ENCODE measurements at regions not wholly inside any gene's neighbourhood (a gene's known extent, or its start where the extent isn't known, plus 50 kb on each side); places are given as distances from the start of the nearest gene placed in this dataset.

GRCh38 chr11:28981381-28981780 is 873.2 kb downstream of the METTL15 start:
- DNase-seq (ENCODE audit: low spot score), result no peak

GRCh38 chr11:28976801-28977145 is 868.6 kb downstream of the METTL15 start:
- no peak for DNase-seq (ENCODE audit: low spot score)

DNA sequence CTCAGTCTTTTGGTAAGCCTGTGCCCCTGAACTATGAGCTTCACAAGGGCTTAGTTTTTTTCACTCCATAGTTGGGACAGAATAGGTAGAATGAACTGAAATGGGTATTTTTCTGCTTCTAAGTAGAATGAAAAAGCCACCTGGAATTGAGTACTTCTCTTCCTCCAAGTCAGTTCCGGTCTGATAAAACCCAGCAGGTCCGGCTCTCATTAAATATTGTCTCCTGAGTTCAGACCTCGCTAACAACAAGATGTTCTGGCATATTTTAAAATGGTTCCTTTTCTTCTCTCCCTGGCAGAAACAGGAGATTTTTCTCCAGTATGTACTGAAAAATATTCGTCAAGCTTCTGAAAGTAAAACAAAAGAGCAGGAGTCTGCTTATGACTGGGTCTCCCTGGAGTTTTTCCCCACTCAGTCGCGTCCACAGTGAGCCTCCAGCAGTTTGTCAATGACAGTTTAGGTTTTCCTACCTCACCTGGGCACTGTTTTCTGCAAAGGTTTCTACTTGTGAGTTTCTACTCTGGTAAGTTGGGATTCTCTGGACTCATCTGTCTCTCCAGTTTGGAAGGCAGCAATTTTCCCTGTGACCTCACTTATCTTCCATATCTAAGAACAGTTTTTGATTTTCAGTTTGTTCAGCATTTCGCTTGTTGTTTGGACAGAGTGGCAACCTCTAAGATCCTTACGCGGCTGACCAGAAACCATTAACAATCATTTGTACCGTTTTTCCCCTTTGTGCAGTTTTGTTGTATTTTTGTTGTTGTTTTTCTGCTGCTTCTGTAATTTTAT is 868.0 kb downstream of the METTL15 start:
- DNase-seq (ENCODE audit: low spot score), result no peak

- no peak for DNase-seq (ENCODE audit: low spot score)
Observed at GRCh38 chr11:28969832-28970231, 861.6 kb downstream of the METTL15 start.

GRCh38 chr11:28966951-28967350 is 858.8 kb downstream of the METTL15 start:
- no peak for DNase-seq (ENCODE audit: low spot score)

- no peak for DNase-seq (ENCODE audit: low spot score)
Observed at GRCh38 chr11:28965819-28966218, 857.6 kb downstream of the METTL15 start.

DNA sequence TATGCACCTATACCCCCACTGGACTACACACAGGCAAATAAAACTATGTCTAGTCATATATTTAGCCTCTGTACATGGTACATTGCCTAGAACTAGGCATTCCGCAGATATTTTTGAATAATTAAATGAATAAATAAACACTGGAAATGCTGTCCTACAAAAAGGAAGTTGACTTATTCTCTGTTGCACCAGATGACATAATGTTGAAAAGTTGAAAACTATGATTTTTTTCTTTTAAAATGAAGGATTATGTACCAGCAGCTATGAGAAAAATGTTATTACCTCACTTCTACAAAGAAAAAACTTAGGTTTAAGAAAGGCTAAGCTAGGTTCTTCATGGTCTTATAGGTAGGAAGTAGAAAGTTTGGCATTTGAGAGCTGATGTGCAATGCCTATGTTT is 856.6 kb downstream of the METTL15 start:
- no peak for DNase-seq (ENCODE audit: low spot score)

DNA sequence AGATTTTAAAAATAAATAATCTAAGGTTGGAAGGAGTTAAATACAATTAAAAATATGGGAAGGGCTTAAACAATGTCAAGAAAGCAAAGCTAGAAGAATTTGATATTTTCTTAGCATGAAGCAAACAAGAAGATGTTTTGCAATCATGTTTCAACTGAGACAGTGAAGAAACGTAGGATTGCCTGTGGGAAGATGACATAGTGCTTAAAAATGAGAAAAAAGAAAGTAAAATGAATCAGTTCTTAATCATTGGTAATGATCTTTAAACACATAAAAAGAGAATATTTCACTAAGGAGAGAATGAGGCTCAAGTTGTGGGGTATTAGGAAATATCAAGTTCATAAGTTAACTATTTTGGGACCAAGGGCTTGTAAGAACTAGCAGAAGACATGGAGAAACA is 855.0 kb downstream of the METTL15 start:
- DNase-seq (ENCODE audit: low spot score), result no peak

DNA sequence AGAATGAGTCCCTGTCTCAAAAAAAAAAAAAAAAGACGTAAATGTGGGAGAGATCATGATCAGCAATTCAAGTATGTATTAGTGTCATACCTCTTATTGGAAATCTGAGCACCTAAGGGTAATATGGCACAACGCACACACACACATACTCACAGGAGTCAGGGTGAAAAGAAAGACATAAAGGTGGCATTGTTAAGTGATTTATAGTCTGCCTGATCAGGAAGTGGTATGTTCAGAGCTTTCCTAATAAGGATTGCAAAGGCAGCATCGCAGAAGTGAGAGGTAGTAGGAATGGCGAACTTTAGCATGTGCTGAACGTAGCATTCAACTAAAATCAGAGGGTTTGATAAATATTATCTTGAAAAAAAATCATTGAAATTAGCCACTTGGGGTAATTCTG is 854.3 kb downstream of the METTL15 start:
- no peak for DNase-seq (ENCODE audit: low spot score)

- no peak for DNase-seq (ENCODE audit: low spot score)
Observed at GRCh38 chr11:28961726-28962125, 853.5 kb downstream of the METTL15 start.

GRCh38 chr11:28956446-28956845 is 848.3 kb downstream of the METTL15 start:
- no peak for DNase-seq (ENCODE audit: low spot score)

GRCh38 chr11:28951191-28951590 is 843.0 kb downstream of the METTL15 start:
- DNase-seq (ENCODE audit: low spot score), result no peak

DNA sequence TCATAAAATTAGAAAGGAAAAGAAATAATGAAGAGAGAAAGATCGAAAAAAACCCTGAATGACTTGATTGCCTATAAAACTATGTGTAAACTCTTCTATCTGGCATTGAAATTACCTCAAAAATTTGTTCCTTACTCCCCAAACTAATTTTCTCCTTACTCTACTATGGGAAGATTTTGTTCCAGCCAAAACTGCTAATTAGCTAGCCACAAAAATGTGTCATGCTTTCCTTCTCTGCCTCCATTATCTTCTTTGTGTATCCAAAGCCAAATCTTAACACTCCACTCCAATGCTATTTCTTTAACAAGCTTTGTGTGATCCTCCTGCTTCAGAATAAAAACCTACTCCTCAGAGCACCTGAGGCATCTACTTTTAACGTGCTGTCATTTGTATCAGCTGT is 831.2 kb downstream of the METTL15 start:
- DNase-seq (ENCODE audit: low spot score), result no peak

DNA sequence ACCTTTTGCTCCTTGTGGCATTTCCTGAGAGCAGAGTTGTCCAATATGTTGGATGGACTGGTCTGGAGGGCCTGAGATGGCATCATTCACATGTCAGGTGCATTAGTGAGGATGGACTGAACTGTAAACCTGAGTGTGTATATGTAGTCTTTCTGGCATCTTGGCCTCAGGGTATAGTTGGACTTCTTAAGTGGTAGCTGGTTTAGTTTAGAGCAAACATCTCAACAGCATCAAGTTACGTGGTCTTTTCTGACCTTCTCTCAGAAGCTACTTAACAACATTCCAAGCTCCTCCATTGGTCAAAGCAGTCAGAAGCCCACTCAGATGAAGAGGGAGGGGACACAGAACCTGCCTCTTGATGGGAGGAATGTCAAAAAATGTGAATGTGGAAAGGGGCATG is 829.9 kb downstream of the METTL15 start:
- no peak for DNase-seq (ENCODE audit: low spot score)

GRCh38 chr11:28932940-28933339 is 824.8 kb downstream of the METTL15 start:
- no peak for DNase-seq (ENCODE audit: low spot score)

DNA sequence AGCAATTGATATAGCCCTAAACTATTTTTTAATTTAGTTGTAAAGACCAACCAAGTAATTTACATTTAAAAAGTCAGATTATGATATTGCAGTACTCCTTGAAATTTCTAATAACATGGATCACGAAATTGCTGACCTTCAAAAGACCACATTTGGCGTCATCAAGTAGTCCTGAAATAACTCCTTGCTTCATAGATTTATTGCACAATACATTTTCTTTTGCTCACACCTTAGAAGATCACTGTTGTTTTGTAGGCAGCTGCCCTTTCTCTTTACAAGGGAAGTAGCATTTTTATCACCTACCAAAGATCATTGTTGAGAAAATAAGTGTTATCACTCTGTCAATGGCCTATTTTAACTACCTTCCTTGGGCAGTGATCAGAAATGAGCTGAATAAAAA is 815.8 kb downstream of the METTL15 start:
- DNase-seq (ENCODE audit: low spot score), result no peak

DNA sequence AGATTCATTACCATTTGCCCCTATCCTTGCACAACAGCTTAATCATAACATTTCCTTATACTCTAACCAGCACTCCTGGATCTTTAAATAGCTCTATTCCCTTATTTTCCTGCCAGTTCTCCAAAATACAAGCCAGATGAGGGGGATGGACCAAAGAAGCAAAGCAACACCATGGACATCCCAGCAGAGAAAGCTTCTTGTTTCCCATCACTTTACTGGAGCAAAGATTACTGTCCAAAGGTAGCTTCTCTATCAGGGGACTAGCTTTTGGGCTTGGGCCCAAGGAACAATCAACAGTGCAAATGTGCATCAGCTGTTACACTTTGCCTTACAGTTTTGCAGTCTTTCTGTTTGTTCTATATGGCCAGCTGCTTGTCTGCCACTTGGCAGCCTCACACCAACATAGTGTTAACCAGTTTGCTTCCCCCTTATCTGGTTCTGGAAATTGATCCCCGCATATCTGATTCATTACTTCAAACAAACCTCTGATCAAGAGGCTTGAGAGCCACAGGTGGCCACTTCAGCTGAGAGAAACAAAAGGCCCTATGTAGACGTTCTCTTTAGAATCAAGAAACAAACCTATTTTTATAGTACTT is 814.3 kb downstream of the METTL15 start:
- no peak for DNase-seq (ENCODE audit: low spot score)

GRCh38 chr11:28919194-28919593 is 811.0 kb downstream of the METTL15 start:
- DNase-seq (ENCODE audit: low spot score), result no peak

DNA sequence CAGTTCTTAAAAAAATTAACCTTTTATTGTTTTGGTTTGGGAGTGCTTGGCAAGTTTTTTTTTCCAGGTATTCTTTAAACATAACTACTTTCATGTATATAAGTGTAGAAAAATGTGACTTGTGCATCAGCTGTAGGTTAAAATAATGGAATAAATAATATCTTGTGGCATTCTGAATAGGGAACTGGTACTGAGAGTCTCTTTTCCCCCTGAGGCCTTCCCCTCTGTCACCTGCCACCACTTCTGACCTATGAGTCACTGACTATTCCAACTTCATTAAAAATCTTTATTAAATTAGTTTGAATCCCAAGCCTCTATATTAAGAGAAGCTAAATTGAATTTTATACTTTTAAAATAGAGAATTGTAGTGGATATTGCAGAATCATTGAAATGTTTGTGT is 805.7 kb downstream of the METTL15 start:
- no peak for DNase-seq (ENCODE audit: low spot score)

- no peak for DNase-seq (ENCODE audit: low spot score)
Observed at GRCh38 chr11:28911829-28912228, 803.6 kb downstream of the METTL15 start.

DNA sequence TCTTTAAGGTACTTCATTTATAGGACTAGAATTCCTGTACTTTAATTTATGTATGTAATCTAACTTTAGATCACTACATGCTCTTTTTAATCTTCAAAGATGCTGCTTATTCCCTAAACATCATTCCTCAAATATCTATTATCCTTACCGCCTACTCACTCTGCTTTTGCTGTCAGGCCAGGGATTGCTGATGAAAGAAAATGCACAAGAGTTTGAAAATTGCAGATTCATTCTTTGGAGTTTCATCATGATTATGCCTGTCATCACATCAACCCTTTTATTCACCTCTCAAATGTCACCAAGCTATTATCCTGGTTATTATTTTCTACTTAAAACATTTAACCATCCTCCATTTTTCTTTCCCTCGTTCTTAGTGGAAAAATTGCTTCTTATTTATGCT is 802.7 kb downstream of the METTL15 start:
- DNase-seq (ENCODE audit: low spot score), result no peak

DNA sequence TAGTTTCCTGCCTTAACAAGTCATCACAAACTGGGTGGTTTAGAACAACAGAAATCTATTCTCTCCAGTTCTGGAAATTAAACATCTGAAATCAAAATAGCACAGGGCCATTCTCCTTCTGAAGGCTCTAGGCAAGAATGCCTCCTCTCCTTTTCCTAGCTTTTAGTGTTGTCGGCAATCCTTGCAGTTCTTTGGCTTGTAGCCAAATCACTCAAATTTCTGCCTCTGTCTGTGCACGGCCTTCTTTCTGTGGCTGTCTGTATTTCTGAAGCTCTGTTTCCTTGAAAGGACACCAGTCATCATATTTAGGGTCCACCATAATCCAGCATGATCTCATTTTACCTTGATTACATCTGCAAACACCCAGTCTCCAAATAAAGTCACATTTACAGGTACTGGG is 795.5 kb downstream of the METTL15 start:
- no peak for DNase-seq (ENCODE audit: low spot score)

DNA sequence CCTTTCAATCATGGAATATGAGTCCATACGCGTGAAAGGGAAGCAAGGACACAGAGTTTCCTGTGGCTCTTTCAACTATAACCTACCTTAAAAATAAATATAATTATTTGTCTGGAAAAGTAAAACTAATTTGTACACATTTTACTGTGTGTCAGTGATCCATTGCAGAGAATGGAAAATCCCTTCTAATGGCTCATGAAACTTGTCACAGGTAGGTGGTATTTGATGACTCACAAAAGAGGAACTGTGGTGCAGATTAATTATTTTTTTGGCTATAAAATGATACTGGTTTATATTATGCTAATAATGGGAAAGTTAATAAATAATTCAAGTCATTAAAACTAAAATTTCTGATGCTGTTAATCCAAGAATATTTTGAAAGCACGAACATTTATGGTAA is 792.2 kb downstream of the METTL15 start:
- no peak for DNase-seq (ENCODE audit: low spot score)

DNA sequence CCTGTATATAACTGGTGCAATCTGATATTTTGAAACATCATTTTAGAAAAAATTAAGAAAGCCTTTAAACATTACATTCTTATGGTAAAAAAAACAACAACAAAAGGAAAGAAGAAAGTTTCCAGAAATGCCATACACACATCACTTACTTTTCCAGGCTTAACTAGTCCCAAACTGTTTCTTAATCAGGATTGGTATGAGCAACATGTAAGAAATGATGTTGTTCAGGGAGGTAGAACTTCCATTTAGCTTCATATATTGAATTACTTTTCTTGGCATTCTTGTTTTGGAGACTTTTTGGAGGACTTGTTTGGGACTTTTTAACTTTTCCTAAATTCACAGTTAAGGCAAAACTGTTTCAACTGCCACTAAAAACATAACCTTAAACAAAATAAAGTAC is 791.5 kb downstream of the METTL15 start:
- DNase-seq (ENCODE audit: low spot score), result no peak

Data from left forelimb (tissue), 1 donor.